ENCODE measurements at regions not wholly inside any gene's neighbourhood (a gene's known extent, or its start where the extent isn't known, plus 50 kb on each side); places are given as distances from the start of the nearest gene placed in this dataset.
"Not testable (repeated sequence)": the region's sequence is repeated elsewhere in the genome, so short reads cannot be mapped to it uniquely, and the experiment has no call there.

DNA sequence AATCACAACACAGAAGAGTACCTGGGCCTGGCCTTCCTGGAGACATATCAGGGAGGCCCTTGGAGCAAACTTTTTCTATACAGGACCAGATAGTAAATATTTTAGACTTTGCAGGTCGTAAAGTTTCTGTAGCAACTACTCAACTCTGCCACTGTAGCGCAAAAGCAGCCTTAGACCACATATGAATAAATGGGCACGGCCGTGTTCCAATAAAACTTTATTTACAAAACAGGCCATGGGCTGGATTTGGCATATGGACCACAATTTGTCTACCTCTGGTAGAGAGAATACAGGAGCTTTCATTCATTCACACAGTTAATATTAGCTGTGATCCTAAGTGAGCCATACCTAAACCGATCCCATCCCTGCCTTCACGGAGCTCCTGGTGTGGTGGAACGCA lies 98.6 kb upstream of the CAB39 start:
- TF ChIP-seq, protein P1, sequence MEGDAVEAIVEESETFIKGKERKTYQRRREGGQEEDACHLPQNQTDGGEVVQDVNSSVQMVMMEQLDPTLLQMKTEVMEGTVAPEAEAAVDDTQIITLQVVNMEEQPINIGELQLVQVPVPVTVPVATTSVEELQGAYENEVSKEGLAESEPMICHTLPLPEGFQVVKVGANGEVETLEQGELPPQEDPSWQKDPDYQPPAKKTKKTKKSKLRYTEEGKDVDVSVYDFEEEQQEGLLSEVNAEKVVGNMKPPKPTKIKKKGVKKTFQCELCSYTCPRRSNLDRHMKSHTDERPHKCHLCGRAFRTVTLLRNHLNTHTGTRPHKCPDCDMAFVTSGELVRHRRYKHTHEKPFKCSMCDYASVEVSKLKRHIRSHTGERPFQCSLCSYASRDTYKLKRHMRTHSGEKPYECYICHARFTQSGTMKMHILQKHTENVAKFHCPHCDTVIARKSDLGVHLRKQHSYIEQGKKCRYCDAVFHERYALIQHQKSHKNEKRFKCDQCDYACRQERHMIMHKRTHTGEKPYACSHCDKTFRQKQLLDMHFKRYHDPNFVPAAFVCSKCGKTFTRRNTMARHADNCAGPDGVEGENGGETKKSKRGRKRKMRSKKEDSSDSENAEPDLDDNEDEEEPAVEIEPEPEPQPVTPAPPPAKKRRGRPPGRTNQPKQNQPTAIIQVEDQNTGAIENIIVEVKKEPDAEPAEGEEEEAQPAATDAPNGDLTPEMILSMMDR (conservative IDR thresholded peaks at IDR 0.05; ENCODE audit: low read depth, low read length): no peak

DNA sequence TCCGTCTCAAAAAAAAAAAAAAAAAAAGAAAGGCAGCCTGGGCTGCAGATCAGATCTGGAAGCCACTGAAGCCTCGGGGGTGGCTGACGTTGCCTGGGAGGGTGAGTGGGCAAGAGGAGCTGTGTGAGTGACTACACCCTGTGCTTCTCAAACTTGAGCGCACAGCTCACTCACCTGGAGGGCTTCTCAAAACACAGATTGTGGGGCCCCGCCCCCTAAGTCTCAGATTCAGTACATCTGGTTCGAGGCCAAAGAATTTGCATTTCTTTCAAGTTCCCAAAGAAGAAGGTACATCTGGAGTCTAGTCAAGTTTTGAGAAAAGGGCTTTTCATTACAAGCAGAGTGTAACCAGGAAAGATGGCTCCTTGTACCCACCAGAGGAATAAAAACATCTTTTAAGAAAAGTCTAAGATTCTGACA lies 97.7 kb upstream of the CAB39 start:
- H3K4me3 ChIP-seq (ENCODE audit: low read length): no peak overlapping the region
- DNase-seq (ENCODE audit: low read depth): no peak
- TF ChIP-seq, protein P1 (conservative IDR thresholded peaks at IDR 0.05; ENCODE audit: low read depth, low read length): no peak

More for the DNA sequence above, 98.6 kb upstream of the CAB39 start:
- H3K4me3 ChIP-seq (ENCODE audit: low read length): no peak overlapping the region
- DNase-seq (ENCODE audit: low read depth): no peak

DNA sequence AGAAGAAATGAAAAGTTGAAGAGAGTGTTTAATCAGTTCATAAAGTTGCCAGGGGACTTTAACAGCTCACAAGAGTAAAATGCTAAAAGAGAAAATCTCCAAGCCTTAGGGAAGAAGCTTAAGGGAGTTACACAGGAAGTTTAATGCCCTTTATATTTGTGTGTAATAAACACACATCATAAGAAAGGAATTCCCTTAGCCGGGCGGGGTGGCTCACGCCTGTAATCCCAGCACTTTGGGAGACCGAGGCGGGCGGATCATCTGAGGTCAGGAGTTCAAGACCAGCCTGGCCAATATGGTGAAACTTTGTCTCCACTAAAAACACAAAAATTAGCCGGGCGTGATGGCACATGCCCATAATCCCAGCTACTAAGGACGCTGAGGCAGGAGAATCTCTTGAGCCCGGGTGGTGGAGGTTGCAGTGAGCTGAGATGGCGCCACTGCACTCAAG lies 95.4 kb upstream of the CAB39 start:
- not testable (repeated sequence) for H3K4me3 ChIP-seq (ENCODE audit: low read length)
- DNase-seq (ENCODE audit: low read depth): peak; percentile 81

DNA sequence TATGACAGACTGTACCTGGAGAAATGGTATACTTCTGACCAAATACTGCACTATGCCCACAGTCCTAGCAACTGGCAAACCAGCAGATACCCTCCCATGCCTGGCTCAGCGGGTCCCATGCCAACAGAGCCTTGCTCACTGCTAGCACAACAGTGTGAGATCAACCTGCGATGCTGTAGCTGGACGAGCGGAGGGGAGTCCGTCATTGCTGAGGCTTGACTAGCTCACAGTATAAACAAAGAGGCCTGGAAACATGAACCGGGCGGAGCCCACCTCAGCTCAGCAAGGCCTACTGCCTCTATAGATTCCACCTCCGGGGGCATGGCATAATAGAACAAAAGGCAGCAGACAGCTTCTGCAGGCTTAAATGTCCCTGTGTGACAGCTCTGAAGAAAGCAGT lies 93.2 kb upstream of the CAB39 start:
- no peak for DNase-seq (ENCODE audit: low read depth)
- no peak overlapping the region for H3K4me3 ChIP-seq (ENCODE audit: low read length)
- TF ChIP-seq, protein P1 (conservative IDR thresholded peaks at IDR 0.05; ENCODE audit: low read depth, low read length): no peak

DNA sequence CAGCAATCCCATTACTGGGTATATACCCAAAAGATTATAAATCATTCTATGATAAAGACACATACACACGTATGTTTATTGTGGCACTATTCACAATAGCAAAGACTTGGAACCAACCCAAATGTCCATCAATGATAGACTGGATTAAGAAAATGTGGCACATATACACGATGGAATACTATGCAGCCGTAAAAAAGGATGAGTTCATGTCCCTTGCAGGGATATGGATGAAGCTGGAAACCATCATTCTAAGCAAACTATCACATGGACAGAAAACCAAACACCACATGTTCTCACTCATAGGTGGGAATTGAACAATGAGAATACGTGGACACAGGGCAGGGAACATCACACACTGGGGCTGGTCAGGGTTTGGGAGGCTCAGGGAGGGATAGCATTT lies 87.4 kb upstream of the CAB39 start:
- DNase-seq (ENCODE audit: low read depth); H3K4me3 ChIP-seq (ENCODE audit: low read length): not testable (repeated sequence)

DNA sequence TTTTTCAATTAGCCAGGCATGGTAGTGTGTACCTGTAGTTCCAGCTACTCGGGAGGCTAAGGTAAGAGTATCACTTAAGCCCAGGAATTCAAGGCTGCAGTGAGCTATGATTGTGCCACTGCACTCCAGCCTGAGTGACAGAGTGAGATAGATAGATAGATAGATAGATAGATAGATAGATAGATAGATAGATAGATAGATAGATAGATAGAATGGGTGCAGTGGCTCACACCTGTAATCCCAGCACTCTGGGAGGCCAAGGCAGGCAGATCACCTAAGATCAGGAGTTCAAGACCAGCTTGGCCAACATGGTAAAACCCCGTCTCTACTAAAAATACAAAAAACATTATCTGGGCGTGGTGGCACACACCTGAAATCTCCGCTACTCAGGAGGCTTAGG lies 85.6 kb upstream of the CAB39 start:
- DNase-seq (ENCODE audit: low read depth); H3K4me3 ChIP-seq (ENCODE audit: low read length): not testable (repeated sequence)

DNA sequence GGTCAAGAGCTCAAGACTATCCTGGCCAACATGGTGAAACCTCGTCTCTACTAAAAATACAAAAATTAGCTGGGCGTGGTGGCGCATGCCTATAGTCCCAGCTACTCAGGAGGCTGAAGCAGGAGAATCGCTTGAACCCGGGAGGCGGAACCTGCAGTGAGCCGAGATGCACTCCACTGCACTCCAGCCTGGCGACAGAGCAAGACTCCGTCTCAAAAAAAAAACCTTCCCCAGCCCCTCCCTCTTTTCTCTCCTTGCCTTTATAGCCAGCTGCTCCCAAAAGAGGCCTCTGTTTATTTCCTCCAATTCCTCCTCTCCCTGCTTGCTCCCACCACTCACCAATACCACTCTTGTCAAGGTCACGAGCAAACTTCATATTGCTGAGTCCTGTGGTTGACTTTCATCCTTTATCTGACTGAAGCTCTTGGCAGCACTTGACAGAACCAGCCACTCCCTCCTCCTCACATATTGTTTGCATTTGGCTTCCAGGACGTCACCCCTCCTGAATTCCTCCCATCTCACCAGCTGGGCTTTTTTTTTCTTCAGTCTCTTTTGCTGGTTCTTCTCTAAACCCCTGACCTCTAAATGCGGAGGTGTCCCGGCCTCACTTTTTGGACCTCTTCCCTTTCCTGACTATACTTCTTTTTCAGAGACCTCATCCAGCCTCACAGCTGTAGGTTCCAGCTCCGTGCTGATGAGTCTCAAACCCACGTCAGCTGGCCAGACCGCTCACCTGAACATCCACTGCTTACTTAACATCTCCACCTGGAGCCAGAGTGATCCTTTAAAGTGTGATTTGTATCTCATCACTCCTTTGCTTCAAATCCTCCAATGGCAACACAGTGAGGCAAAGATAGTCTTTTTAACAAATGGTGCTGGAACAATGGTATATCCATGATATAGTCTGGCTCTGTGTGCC lies 84.6 kb upstream of the CAB39 start:
- DNase-seq (ENCODE audit: low read depth): no peak
- TF ChIP-seq, protein P1 (conservative IDR thresholded peaks at IDR 0.05; ENCODE audit: low read depth, low read length): no peak
- no peak overlapping the region for H3K4me3 ChIP-seq (ENCODE audit: low read length)

DNA sequence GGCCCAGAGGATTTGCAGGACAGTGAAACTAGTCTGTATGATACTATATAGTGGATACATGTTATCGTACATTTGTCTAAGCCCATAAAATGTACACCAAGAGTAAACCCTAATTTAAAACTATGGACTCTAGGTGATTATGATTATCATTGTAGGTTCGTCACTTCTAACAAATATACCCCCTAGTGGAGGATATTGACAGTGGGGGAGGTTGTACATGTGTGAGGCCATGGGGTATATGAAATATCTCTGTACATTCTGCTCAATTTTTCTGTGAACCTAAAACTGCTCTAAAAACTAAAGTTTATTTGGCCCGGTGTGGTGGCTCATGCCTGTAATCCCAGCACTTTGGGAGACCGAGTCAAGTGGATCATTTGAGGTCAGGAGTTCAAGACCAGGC lies 81.2 kb upstream of the CAB39 start:
- DNase-seq (ENCODE audit: low read depth): no peak
- TF ChIP-seq, protein P1 (conservative IDR thresholded peaks at IDR 0.05; ENCODE audit: low read depth, low read length): no peak
- H3K4me3 ChIP-seq (ENCODE audit: low read length): no peak overlapping the region

All from retinal pigment epithelial cell (primary cell).